Activated naive CD8-positive, alpha-beta T cell treated with anti-CD3 and anti-CD28 coated beads for 36 hours (primary cell): ENCODE measurements at regions not wholly inside any gene's neighbourhood (a gene's known extent, or its start where the extent isn't known, plus 50 kb on each side); places are given as distances from the start of the nearest gene placed in this dataset.

Source experiments
- DNase-seq: peaks from one replicate; pipeline ENCODE4 v3.0.0; 2021
- H3K27ac Mint-ChIP-seq: one replicate; pipeline ENCODE4 v1.8.0; 2022; ENCODE audit warnings: mild to moderate bottlenecking, moderate library complexity, mixed read lengths
- H3K27me3 Mint-ChIP-seq: one replicate; pipeline ENCODE4 v1.8.0; 2022; ENCODE audit warnings: mild to moderate bottlenecking, mixed read lengths
- H3K36me3 Mint-ChIP-seq: one replicate; pipeline ENCODE4 v1.8.0; 2021; ENCODE audit warnings: mild to moderate bottlenecking, mixed read lengths
- H3K4me1 Mint-ChIP-seq: one replicate; pipeline ENCODE4 v1.8.0; 2021; ENCODE audit warnings: mixed read lengths
- H3K4me3 Mint-ChIP-seq: one replicate; pipeline ENCODE4 v1.8.0; 2022; ENCODE audit warnings: mild to moderate bottlenecking, moderate library complexity, mixed read lengths
- H3K9me3 Mint-ChIP-seq: one replicate; pipeline ENCODE4 v1.8.0; 2022; ENCODE audit warnings: mixed read lengths

DNA sequence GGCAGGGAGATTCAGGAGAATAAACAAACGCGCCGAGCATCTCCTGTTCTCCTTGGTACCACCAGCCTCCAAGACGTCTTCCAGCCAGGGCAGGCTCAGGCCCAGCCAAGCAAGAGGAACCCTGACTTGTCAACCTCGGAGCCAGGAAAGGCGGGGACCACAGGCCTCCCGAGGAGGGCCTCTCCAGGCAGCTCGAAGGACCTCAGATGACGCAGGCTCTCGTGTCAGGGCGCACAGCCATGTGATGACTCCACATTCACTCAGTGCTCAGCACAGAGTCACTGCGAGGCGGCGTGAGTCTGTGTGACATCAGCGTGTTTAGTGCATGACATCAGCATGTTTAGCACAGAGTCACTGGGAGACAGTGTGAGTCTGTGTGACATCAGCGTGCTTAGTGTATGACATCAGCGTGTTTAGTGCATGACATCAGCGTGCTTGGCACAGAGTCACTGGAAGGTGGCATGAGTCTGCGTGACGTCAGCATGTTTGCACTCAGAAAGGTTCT is 241.4 kb downstream of the BRD1 start:
- no peaks in the 10 kb centered on the region for H3K4me1 Mint-ChIP-seq
- H3K4me3 Mint-ChIP-seq = no peak overlapping the region
- no peaks in the 10 kb centered on the region for H3K9me3 Mint-ChIP-seq
- peaks cover 5% of the 10 kb centered on the region for H3K36me3 Mint-ChIP-seq
- no peak for DNase-seq
- H3K27me3 Mint-ChIP-seq = no peaks in the 10 kb centered on the region
- H3K27ac Mint-ChIP-seq = no peak overlapping the region

DNA sequence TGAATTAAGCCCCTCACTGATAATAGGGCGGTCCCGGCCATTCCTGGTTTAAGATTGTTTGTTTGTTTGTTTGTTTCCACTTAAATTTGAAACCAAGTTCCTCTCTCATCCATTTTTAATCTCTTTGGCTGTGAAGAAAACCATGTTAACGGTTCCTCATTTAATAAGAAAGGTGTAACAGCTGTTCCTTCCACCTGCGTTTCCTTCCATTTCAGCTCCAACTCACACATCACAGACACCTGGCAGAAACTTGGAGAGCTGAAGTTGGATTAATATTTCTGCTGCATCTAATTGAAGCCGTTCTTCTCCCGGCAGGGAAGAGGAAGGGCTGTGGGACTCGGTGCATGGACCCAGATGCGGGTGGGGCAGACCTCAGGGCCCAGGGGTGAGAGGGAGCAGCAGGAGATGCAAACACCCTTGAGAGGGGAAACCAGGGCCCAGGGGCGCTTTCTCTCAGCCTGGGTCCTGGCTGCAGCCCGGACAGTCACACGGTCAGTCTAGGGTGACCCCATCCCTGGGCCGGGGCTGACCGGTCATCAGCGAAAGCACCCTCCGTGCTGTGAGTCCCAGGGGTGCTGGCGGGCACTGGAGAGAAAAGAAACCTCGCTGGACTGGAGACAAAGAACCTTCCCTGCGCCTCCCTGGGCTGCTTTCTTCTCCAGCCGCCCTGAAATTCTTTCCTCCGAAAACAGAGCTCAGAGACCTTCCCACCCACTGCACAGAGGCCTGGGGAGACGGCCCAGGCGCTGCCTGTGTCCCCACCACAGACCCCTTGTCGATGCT is 242.0 kb downstream of the BRD1 start:
- no peak overlapping the region for H3K4me3 Mint-ChIP-seq
- no peaks in the 10 kb centered on the region for H3K27me3 Mint-ChIP-seq
- no peak overlapping the region for H3K27ac Mint-ChIP-seq
- no peaks in the 10 kb centered on the region for H3K9me3 Mint-ChIP-seq
- no peaks in the 10 kb centered on the region for H3K4me1 Mint-ChIP-seq
- no peak for DNase-seq
- H3K36me3 Mint-ChIP-seq = peaks cover 5% of the 10 kb centered on the region

DNA sequence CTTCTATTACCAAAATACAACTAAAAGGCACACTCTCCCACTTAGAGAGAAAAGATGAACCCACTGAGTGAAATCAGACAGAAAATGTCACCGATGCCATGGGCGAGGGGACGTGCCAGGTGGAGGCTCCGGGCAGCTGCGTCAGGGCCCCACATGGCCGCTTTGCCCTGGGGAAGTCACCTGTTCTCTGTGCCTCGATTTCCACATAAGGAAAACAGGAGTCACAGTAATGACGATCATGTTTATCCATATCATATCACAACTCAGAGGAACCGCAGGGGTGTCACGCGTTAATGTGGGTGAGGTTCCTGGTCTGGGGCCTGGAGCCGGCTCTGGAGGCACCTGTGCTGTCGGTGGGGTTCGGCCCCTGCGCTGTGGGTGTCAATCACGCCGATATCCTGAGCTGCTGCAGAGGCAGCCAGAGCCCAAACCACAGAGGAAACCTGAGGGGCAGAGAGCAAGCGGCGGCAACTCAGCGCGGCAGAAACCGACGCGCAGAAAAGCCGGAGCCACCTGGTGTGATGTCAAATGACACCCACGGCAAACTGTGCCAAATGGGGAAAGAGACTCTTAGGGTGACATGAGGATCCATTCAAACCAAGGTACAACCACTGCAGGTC is 243.7 kb downstream of the BRD1 start:
- no peak overlapping the region for H3K4me3 Mint-ChIP-seq
- H3K9me3 Mint-ChIP-seq = no peaks in the 10 kb centered on the region
- H3K4me1 Mint-ChIP-seq = no peaks in the 10 kb centered on the region
- no peak overlapping the region for H3K27ac Mint-ChIP-seq
- H3K36me3 Mint-ChIP-seq = peaks cover 7% of the 10 kb centered on the region
- no peaks in the 10 kb centered on the region for H3K27me3 Mint-ChIP-seq
- no peak for DNase-seq

DNA sequence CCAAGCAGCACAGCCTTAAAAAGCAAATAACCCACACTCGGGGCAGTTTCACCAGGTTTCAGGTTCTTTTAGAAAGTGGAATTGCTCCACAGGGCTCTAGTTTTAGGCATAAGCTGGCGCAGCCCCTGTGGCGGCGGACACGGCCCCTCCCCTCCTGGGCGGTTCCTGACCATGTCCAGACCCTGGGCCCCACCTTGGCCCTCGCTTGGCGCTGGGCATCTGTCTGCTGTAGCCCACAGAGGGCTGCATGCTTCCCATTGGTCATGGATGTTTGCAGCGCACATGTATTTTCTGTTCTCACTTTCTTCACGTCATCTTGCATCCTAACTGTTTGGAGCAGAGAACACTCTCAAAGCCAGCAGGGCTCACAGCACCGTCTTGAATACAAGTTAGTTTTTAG is 244.3 kb downstream of the BRD1 start:
- Mint-ChIP-seq H3K9me3 (no peaks in the 10 kb centered on the region), H3K4me1 (no peaks in the 10 kb centered on the region), H3K27me3 (no peaks in the 10 kb centered on the region), H3K4me3 (no peak overlapping the region), H3K36me3 (peaks cover 7% of the 10 kb centered on the region), H3K27ac (no peak overlapping the region)
- DNase-seq = no peak

DNA sequence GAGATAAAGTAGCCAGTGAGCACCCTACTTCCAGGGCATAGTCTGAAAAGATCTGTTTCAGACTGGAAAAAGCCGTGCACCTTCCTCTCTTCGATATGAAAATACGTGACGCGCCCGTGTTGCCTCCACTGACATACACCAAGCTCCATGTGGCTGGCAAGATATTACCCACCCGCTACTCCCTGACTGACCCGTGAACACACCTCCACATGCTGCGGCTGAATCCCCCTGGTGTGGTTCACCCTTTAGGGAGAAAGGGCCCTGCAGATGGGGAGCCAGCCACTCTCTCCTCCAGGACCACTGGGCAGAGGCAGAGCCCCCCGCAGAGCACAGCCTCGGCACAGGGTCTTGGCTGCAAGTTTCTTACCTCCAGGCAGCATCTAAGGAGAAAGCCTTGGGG is 245.0 kb downstream of the BRD1 start:
- Mint-ChIP-seq H3K36me3 (peaks cover 7% of the 10 kb centered on the region), H3K4me3 (no peak overlapping the region), H3K4me1 (no peaks in the 10 kb centered on the region), H3K27me3 (no peaks in the 10 kb centered on the region), H3K27ac (no peak overlapping the region), H3K9me3 (no peaks in the 10 kb centered on the region)
- no peak for DNase-seq

DNA sequence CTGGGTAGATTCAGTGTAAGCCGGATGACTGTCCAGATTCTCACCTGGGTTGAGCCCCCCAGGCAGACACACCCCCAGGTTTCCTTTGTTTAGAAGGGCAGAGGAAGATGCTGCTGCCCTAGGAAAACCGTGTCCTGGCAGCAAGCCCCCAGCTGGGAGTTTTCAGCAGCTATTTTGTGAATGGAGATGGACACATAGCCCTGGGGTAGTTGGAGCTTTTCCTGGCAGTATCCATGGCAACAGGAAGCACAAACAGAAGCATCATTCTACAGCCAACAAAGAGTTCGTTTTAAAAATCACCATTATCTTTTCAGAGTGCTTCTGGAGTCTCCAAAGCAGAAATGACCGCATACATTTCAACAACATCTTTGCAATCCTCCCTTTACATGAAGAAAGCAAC is 245.5 kb downstream of the BRD1 start:
- H3K4me3 Mint-ChIP-seq = no peak overlapping the region
- H3K36me3 Mint-ChIP-seq = peaks cover 7% of the 10 kb centered on the region
- H3K4me1 Mint-ChIP-seq = no peaks in the 10 kb centered on the region
- no peak overlapping the region for H3K27ac Mint-ChIP-seq
- no peaks in the 10 kb centered on the region for H3K9me3 Mint-ChIP-seq
- H3K27me3 Mint-ChIP-seq = no peaks in the 10 kb centered on the region
- no peak for DNase-seq

DNA sequence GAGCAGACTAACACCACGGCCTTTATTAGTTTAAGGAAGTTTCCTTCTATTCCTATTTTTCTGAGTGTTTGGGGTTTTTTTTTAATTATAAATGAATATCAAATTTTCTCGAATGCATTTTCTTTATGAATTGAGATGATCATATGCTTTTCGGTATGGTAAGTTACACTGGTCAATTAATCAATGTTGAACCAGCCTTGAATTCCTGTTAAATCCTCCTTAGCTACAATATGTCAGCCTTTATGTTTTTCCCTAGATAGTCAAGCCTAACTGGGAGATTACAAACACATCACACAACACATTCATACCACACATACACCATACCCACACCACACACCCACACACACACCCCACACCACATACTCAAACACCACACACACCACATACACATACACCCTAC is 247.6 kb downstream of the BRD1 start:
- Mint-ChIP-seq H3K36me3 (peaks cover 7% of the 10 kb centered on the region), H3K9me3 (no peaks in the 10 kb centered on the region), H3K4me1 (no peaks in the 10 kb centered on the region), H3K27ac (no peak overlapping the region), H3K27me3 (no peaks in the 10 kb centered on the region), H3K4me3 (no peak overlapping the region)
- no peak for DNase-seq

DNA sequence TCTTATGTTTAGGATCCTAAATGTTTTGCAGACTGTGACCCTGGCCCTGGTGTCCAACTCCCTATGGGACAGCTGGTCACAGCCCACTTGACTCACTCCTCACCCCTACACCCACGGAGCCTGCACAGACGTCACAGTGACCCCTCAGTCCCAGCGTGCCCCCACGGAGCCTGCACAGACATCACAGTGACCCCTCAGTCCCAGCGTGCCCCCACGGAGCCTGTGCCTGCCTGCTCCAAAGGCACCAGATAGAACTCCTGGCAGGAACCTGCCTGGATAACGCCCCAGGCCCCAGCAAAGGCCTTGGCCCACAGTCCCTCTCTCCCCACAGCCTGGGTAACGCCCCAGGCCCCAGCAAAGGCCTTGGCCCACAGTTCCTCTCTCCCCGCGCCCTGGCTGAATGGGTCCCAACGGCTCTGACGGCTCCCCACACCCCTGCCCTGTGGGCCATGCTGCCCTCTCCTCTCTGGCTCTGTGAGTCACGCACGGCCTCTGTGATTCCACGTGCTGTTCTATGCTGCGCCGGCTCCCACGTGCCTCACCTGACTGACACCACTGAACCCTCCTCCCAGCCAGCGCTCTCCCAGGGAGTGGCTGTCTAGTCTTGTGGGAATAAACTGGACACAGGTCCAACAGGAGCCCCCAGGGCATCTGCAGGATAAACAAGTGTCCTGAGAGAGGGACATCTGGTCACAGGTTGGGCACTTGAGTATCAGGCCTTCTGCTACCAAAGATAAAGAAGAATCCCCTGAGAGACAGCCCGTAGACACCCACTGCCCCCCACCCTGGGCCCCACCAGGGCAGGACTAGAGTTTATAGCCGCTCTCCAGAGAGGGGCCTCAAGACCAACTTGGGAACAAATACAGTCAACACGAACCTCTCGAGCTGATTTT is 250.3 kb downstream of the BRD1 start:
- peaks cover 5% of the 10 kb centered on the region for H3K36me3 Mint-ChIP-seq
- no peaks in the 10 kb centered on the region for H3K27me3 Mint-ChIP-seq
- no peaks in the 10 kb centered on the region for H3K9me3 Mint-ChIP-seq
- H3K27ac Mint-ChIP-seq = no peak overlapping the region
- no peaks in the 10 kb centered on the region for H3K4me1 Mint-ChIP-seq
- no peak overlapping the region for H3K4me3 Mint-ChIP-seq
- no peak for DNase-seq

DNA sequence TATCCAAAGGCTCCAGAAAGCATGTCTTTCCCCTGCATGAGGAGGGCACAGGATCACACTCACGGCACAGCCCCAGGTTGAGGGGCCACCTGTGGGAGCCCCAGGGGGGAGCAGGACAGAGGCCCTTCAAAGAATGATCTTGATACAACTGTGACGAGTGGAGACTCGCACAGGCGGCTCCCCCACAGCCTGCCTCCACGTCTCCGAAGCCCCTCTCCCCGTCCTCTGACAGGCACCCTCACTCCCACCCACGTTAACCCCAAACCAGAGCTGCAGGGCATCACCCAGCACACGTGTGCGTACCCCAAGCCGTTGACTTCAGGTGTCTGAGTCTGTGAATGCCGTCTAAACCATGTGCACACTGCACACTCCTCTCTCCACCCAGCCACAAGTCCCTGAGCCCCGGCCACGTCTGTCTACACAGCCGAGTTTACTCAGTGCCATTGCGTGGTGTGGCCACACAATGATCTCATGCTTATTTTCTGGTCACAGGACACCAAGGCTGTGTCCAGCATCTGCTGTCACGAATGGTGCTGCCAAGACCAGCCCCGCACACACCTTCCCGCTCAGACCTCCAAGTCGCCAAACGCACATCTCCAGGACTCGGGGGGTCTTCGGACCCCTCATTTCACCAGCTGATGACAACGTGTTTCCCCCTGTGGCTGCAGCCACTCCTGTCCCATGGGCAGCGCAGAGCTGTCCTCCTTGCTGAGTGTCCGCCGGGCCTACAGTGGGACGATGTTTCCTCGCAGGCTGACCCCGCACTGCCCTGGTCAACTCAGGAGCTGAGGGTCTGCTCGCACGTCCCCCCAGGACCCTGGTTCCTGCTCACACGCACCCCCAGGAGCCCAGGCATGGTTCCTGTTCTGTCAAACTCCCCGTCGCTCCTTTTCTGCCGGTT is 251.2 kb downstream of the BRD1 start:
- Mint-ChIP-seq H3K27me3 (no peaks in the 10 kb centered on the region), H3K4me1 (no peaks in the 10 kb centered on the region), H3K9me3 (no peaks in the 10 kb centered on the region), H3K36me3 (peaks cover 5% of the 10 kb centered on the region), H3K27ac (no peak overlapping the region), H3K4me3 (no peak overlapping the region)
- no peak for DNase-seq

DNA sequence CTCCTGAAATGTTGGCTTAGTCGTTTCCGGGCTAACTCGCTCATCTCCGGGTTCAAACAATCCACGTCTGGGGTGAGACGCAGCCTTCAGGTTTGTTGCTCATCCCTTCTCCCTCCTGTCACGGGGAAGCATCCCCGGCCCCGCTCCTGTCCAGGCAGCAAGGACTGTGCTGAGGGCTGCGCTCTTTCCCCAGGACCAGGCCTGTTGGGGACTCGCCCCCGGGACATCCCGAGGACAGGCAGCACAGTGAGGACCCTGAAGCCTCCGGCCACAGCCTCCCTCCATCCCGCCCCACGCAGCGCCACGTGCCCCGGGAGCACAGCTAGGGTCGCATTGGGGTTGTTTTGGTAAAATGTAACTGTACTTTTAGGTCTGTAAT is 252.0 kb downstream of the BRD1 start:
- Mint-ChIP-seq H3K4me3 (no peak overlapping the region), H3K27me3 (no peaks in the 10 kb centered on the region), H3K9me3 (no peaks in the 10 kb centered on the region), H3K27ac (no peak overlapping the region), H3K36me3 (peaks cover 5% of the 10 kb centered on the region), H3K4me1 (no peaks in the 10 kb centered on the region)
- DNase-seq = no peak

DNA sequence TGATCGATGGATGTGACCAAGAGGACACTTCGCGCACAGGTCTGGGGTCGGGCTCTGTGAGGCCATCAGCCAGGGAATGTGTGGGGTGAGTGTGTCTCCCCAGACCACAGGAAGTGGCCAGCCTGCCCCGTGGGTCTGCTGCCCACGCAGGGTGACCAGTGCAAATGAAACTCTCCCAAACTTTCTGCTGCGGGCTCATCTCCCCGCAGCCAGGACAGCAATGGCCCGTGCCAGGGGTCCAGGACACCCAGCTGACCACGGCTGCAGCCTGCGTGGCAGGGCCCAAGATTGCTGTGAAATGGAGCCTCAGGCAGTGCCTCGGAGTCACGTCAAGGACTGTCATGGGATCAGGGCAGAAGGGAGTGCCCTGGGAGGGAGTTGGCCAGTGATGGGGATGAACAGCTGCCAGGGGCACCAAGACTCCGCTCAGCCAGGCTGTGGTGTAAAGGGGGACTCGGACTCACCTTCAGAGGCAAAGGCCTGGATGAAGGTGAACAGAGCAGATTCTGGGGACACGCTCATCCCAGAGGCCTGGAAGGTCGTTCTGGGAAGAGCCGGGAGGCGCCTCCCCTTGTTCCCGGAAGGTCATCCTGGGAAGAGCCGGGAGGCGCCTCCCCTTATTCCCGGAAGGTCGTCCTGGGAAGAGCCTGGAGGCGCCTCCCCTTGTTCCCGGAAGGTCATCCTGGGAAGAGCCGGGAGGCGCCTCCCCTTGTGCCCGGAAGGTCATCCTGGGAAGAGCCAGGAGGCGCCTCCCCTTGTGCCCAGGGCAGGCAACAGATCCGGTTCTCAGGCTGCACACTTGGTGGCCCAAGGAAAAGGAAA is 252.6 kb downstream of the BRD1 start:
- peaks cover 5% of the 10 kb centered on the region for H3K36me3 Mint-ChIP-seq
- no peak for DNase-seq
- H3K9me3 Mint-ChIP-seq = no peaks in the 10 kb centered on the region
- no peaks in the 10 kb centered on the region for H3K27me3 Mint-ChIP-seq
- no peaks in the 10 kb centered on the region for H3K4me1 Mint-ChIP-seq
- H3K4me3 Mint-ChIP-seq = no peak overlapping the region
- H3K27ac Mint-ChIP-seq = no peak overlapping the region

DNA sequence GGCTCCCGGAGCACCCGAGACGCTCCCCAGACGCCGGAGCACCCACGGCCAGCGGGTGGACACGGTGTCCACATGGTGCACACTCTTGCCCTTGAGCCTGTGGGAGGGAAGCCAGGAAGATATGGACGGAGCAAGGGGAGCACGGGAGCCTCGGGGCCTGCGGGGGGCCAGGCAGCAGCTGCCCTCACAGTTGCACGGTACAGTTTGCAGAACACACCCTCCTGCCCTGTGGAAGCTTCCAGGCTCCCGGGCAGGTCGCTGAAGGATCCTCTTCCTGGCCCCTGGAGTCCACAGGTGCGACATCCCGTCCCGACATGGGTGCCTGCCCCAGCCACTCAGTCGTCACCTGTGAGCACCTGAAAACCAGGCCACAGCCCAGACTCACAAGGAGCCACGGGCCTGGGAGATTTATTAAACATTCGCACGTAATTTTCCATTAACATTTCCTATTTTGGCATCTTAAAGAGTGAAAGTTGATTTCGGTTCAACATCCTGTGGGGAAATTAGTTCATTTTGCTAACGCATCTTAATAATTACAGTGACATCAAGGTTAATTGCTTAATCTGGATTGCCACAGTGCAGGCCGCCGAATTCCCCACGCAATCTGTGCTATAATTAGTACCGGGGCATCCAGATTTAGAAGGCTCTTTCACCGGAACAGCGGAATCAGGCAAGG is 253.3 kb downstream of the BRD1 start:
- Mint-ChIP-seq H3K9me3 (no peaks in the 10 kb centered on the region), H3K4me1 (no peaks in the 10 kb centered on the region), H3K4me3 (no peak overlapping the region), H3K36me3 (peaks cover 3% of the 10 kb centered on the region), H3K27me3 (no peaks in the 10 kb centered on the region), H3K27ac (no peak overlapping the region)
- DNase-seq = no peak

DNA sequence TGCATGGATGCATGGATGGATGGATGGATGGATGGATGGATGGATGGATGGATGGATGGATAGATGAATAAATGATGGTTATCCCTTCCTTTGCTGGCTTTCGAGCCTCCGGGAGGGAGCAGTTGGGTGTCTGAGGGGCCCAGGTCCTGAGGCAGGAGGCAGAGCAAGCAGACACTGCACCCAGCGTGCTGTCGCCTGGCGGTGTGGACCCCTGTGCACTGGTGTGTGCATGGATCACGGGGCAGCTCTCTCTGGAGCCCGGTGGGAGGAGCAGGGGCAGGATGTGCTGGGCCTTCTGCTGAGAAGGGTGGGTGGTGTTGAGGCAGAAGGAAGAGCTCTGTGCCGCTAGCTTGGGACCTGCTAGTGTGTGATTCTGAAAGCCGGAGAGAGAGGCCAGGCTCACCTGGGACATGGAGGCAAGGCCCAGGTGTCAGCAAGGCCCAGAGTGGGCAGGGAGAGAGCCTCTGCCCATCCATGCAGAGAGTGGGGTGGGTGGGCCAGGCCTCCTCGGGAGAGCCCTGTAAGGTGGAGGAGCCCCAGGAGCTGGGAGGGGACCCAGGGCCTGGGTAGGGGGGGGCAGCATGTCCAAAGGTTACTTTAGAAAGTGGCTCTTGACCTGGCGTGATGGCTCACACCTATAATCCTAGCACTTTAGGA is 254.4 kb downstream of the BRD1 start:
- Mint-ChIP-seq H3K4me3 (no peak overlapping the region), H3K36me3 (peaks cover 2% of the 10 kb centered on the region), H3K27ac (no peak overlapping the region), H3K4me1 (no peaks in the 10 kb centered on the region), H3K9me3 (no peaks in the 10 kb centered on the region), H3K27me3 (no peaks in the 10 kb centered on the region)
- no peak for DNase-seq
